ENCODE measurements at regions not wholly inside any gene's neighbourhood (a gene's known extent, or its start where the extent isn't known, plus 50 kb on each side); places are given as distances from the start of the nearest gene placed in this dataset.
A peak's percentile ranks its signal among the peaks of the same experiment; 100 is the strongest.

GRCh38 chr16:86921289-86921688, 342.9 kb downstream of the FOXL1 start:
- Histone ChIP-seq H3K4me3 (no peak overlapping the region), H3K27ac (no peak overlapping the region), H3K4me1 (no peaks in the 10 kb centered on the region), H3K9me3 (peaks cover 6% of the 10 kb centered on the region), H3K27me3 (ENCODE audit: insufficient read depth in 3 of 3, low read length in 2 of 3) (peaks cover 0 to 67% (median 29%) of the 10 kb centered on the region in 3 donors), H3K36me3 (ENCODE audit: insufficient read depth in 1 of 2, low read depth in 1 of 2) (no peaks in the 10 kb centered on the region)
- TF ChIP-seq, protein P1, sequence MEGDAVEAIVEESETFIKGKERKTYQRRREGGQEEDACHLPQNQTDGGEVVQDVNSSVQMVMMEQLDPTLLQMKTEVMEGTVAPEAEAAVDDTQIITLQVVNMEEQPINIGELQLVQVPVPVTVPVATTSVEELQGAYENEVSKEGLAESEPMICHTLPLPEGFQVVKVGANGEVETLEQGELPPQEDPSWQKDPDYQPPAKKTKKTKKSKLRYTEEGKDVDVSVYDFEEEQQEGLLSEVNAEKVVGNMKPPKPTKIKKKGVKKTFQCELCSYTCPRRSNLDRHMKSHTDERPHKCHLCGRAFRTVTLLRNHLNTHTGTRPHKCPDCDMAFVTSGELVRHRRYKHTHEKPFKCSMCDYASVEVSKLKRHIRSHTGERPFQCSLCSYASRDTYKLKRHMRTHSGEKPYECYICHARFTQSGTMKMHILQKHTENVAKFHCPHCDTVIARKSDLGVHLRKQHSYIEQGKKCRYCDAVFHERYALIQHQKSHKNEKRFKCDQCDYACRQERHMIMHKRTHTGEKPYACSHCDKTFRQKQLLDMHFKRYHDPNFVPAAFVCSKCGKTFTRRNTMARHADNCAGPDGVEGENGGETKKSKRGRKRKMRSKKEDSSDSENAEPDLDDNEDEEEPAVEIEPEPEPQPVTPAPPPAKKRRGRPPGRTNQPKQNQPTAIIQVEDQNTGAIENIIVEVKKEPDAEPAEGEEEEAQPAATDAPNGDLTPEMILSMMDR (IDR thresholded peaks at IDR 0.05) = no peak
- WGBS, 3 donors = 93 to 98% (median 94%) methylated on average over 4 of the region's 4 CpGs
- intact Hi-C loops (cut with DNase I) = no loop called here
- ATAC-seq (no peak), DNase-seq (no peak)

DNA sequence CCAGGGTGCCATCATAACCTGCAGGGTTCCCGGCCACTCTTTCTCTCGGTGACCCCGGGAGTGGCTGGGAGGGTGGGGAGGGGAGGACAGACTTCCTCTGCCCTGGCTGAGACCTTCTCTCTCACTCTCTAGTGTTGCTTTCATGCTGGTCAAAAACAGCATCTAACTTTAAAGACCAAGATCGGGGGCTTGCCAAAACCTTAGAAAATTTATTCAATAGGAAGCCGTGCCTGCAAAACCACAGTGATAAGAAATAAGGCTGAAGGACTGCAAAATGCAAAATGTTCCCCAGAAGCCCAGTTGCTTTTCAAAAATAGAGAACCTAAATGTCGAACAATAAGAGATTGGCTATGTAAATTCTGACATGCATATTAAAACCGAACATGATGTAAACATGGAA, 344.0 kb downstream of the FOXL1 start:
- intact Hi-C loops (cut with DNase I) = no loop called here
- H3K36me3 ChIP-seq (ENCODE audit: insufficient read depth in 1 of 2, low read depth in 1 of 2) = no peaks in the 10 kb centered on the region
- ATAC-seq (no peak), DNase-seq (no peak)
- H3K27me3 ChIP-seq (ENCODE audit: insufficient read depth in 3 of 3, low read length in 2 of 3) = peaks cover 0 to 70% (median 27%) of the 10 kb centered on the region in 3 donors
- WGBS, 3 donors = 70 to 79% (median 79%) methylated on average over 7 of the region's 7 CpGs
- H3K4me3 ChIP-seq = no peak overlapping the region
- H3K4me1 ChIP-seq = no peaks in the 10 kb centered on the region
- no peak overlapping the region for H3K27ac ChIP-seq
- TF ChIP-seq, protein P1 (IDR thresholded peaks at IDR 0.05) = no peak
- peaks cover 6% of the 10 kb centered on the region for H3K9me3 ChIP-seq

DNA sequence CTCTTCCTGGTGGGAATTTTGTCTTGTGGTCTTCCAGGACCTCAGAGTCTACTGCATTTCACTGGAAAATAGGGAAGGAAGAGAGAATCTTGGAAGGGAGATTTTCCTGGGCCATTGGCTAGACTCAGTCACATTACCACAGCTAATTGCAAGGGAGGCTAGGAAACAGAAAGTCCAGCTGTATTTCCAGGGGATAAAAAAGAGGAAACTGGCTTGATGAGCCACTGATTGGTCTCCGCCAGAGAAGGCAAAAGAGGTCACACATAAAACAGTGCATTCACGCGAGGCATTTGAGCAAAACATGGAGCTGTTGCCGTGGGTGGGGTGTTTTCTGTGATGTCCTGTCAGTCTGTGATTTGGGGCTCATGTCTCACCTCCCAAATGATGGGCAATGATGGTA, 345.3 kb downstream of the FOXL1 start:
- TF ChIP-seq, protein P1 (IDR thresholded peaks at IDR 0.05) = no peak
- intact Hi-C loops (cut with DNase I) = no loop called here
- ATAC-seq (no peak), DNase-seq (no peak)
- Histone ChIP-seq H3K27me3 (ENCODE audit: insufficient read depth in 3 of 3, low read length in 2 of 3) (peaks cover 0 to 79% (median 28%) of the 10 kb centered on the region in 3 donors), H3K9me3 (peaks cover 6% of the 10 kb centered on the region), H3K36me3 (ENCODE audit: insufficient read depth in 1 of 2, low read depth in 1 of 2) (no peaks in the 10 kb centered on the region), H3K4me1 (no peaks in the 10 kb centered on the region), H3K27ac (no peak overlapping the region), H3K4me3 (no peak overlapping the region)
- 47 to 69% (median 56%) methylated on average over 4 of the region's 4 CpGs for WGBS, 3 donors

DNA sequence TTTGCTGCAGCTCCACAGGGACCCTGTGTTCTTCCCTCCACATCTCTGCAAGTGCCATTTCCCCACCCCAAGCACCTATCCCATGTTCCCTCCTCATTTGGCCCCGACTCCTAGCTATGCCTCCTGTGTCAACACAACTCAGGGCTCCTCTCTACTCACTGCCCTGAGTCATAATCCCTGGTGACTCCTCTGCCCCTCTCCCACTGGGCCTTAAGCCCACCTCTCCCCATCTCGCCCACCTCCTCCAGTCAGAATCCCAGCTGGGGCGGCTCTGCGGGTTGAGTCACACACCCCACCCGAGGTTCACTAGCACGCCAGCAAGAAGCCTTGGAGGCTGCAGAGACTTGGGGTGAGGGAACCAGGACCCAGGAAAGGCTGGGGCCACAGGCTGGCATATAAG, 346.2 kb downstream of the FOXL1 start:
- TF ChIP-seq, protein P1 (IDR thresholded peaks at IDR 0.05) = no peak
- H3K4me3 ChIP-seq = no peak overlapping the region
- no peak for ATAC-seq
- no peak overlapping the region for H3K27ac ChIP-seq
- intact Hi-C loops (cut with DNase I) = no loop called here
- WGBS, 3 donors = 78 to 80% (median 78%) methylated on average over 6 of the region's 6 CpGs
- H3K4me1 ChIP-seq = peaks cover 4% of the 10 kb centered on the region
- peaks cover 6% of the 10 kb centered on the region for H3K9me3 ChIP-seq
- H3K27me3 ChIP-seq (ENCODE audit: insufficient read depth in 3 of 3, low read length in 2 of 3) = peaks cover 0 to 81% (median 28%) of the 10 kb centered on the region in 3 donors
- no peaks in the 10 kb centered on the region for H3K36me3 ChIP-seq (ENCODE audit: insufficient read depth in 1 of 2, low read depth in 1 of 2)
- no peak for DNase-seq

- Histone ChIP-seq H3K27me3 (ENCODE audit: insufficient read depth in 3 of 3, low read length in 2 of 3) (peaks cover 0 to 81% (median 27%) of the 10 kb centered on the region in 3 donors), H3K36me3 (ENCODE audit: insufficient read depth in 1 of 2, low read depth in 1 of 2) (no peaks in the 10 kb centered on the region), H3K4me3 (no peak overlapping the region), H3K9me3 (peaks cover 6% of the 10 kb centered on the region), H3K27ac (no peak overlapping the region), H3K4me1 (peaks cover 4% of the 10 kb centered on the region)
- TF ChIP-seq, protein P1 (IDR thresholded peaks at IDR 0.05) = no peak
- ATAC-seq = peak in 3 of 4 donors; percentile 42 to 61 (median 49)
- intact Hi-C loops (cut with DNase I) = no loop called here
- no peak for DNase-seq
- 24 to 31% (median 26%) methylated on average over 18 of the region's 18 CpGs for WGBS, 3 donors
Observed at GRCh38 chr16:86925067-86925791, 346.9 kb downstream of the FOXL1 start.

All from psoas muscle (tissue), 7 donors.